Chondrocyte (in vitro differentiated cells): ENCODE measurements at regions not wholly inside any gene's neighbourhood (a gene's known extent, or its start where the extent isn't known, plus 50 kb on each side); places are given as distances from the start of the nearest gene placed in this dataset.

Experiments
- DNase-seq: peaks from one replicate; pipeline ENCODE4 v3.0.0; 2021; ENCODE audit warnings: mixed read lengths, low spot score
- H3K27ac Mint-ChIP-seq: one replicate; pipeline ENCODE4 v1.8.0; 2021; ENCODE audit warnings: mild to moderate bottlenecking, moderate library complexity, mixed read lengths; ENCODE audit not compliant: unreplicated experiment
- H3K27me3 Mint-ChIP-seq: 2 replicates; pipeline ENCODE4 v1.8.0; 2021; ENCODE audit warnings: low read depth, mixed read lengths
- H3K36me3 Mint-ChIP-seq: 2 replicates; pipeline ENCODE4 v1.8.0; 2021; ENCODE audit warnings: low read depth, mixed read lengths
- H3K4me1 Mint-ChIP-seq: 2 replicates; pipeline ENCODE4 v1.8.0; 2021; ENCODE audit warnings: low read depth, mild to moderate bottlenecking, mixed read lengths
- H3K4me3 Mint-ChIP-seq: one replicate; pipeline ENCODE4 v1.8.0; 2021; ENCODE audit warnings: mild to moderate bottlenecking, moderate library complexity, mixed read lengths; ENCODE audit not compliant: unreplicated experiment
- H3K9me3 Mint-ChIP-seq: 2 replicates; pipeline ENCODE4 v1.8.0; 2021; ENCODE audit warnings: low read depth, mixed read lengths
- CTCF ChIP-seq: fragments of 200-600 bp; sonication (generic); IDR thresholded peaks from 2 replicates; pipeline ENCODE4 v1.5.0; 2021; ENCODE audit warnings: antibody characterized with exemption, mild to moderate bottlenecking, moderate library complexity

GRCh38 chr2:13533524-13533922 lies 816.8 kb downstream of the TRIB2 start:
- DNase-seq, result no peak
- no peaks in the 10 kb centered on the region for H3K36me3 Mint-ChIP-seq
- peaks cover 6% of the 10 kb centered on the region for H3K27me3 Mint-ChIP-seq
- no peak overlapping the region for H3K4me3 Mint-ChIP-seq
- no peak overlapping the region for H3K27ac Mint-ChIP-seq
- no peaks in the 10 kb centered on the region for H3K4me1 Mint-ChIP-seq
- no peaks in the 10 kb centered on the region for H3K9me3 Mint-ChIP-seq
- no peak for TF ChIP-seq CTCF

- Mint-ChIP-seq H3K4me1 (no peaks in the 10 kb centered on the region), H3K27me3 (peaks cover 2% of the 10 kb centered on the region), H3K27ac (no peak overlapping the region), H3K36me3 (no peaks in the 10 kb centered on the region), H3K4me3 (no peak overlapping the region), H3K9me3 (no peaks in the 10 kb centered on the region)
- TF ChIP-seq CTCF, result no peak
- no peak for DNase-seq
Measured at GRCh38 chr2:13536941-13537340, 820.2 kb downstream of the TRIB2 start.

GRCh38 chr2:13537771-13538349 lies 821.1 kb downstream of the TRIB2 start:
- H3K9me3 Mint-ChIP-seq, result no peaks in the 10 kb centered on the region
- peaks cover 2% of the 10 kb centered on the region for H3K27me3 Mint-ChIP-seq
- no peak for DNase-seq
- no peak for TF ChIP-seq CTCF
- H3K4me1 Mint-ChIP-seq, result no peaks in the 10 kb centered on the region
- H3K27ac Mint-ChIP-seq, result no peak overlapping the region
- no peak overlapping the region for H3K4me3 Mint-ChIP-seq
- no peaks in the 10 kb centered on the region for H3K36me3 Mint-ChIP-seq

- no peak overlapping the region for H3K4me3 Mint-ChIP-seq
Measured at GRCh38 chr2:13539296-13539695, 822.6 kb downstream of the TRIB2 start.

GRCh38 chr2:13542061-13542460 lies 825.3 kb downstream of the TRIB2 start:
- H3K9me3 Mint-ChIP-seq, result no peaks in the 10 kb centered on the region
- no peaks in the 10 kb centered on the region for H3K36me3 Mint-ChIP-seq
- no peak overlapping the region for H3K4me3 Mint-ChIP-seq
- H3K27ac Mint-ChIP-seq, result no peak overlapping the region
- H3K4me1 Mint-ChIP-seq, result no peaks in the 10 kb centered on the region
- TF ChIP-seq CTCF, result no peak
- H3K27me3 Mint-ChIP-seq, result peaks cover 2% of the 10 kb centered on the region
- no peak for DNase-seq

More at GRCh38 chr2:13539296-13539695, 822.6 kb downstream of the TRIB2 start:
- TF ChIP-seq CTCF, result no peak
- no peaks in the 10 kb centered on the region for H3K9me3 Mint-ChIP-seq
- no peaks in the 10 kb centered on the region for H3K4me1 Mint-ChIP-seq
- no peaks in the 10 kb centered on the region for H3K36me3 Mint-ChIP-seq
- peaks cover 2% of the 10 kb centered on the region for H3K27me3 Mint-ChIP-seq
- no peak for DNase-seq
- H3K27ac Mint-ChIP-seq, result no peak overlapping the region
